C4-2B (cell line): ENCODE measurements at regions not wholly inside any gene's neighbourhood (a gene's known extent, or its start where the extent isn't known, plus 50 kb on each side); places are given as distances from the start of the nearest gene placed in this dataset.

ENCODE experiments used
- H3K27ac ChIP-seq: fragments of 450-650 bp; 2 replicates; pipeline ENCODE4 v1.5.1; 2017
- CTCF ChIP-seq: fragments of 450-650 bp; conservative IDR thresholded peaks from 2 replicates; pipeline ENCODE4 v1.5.1; 2017; ENCODE audit warnings: mild to moderate bottlenecking
- ZFX ChIP-seq: fragments of 450-650 bp; IDR thresholded peaks from 2 replicates; pipeline ENCODE4 v1.6.1; 2017

- TF ChIP-seq ZFX (no peak), CTCF (no peak)
- no peak overlapping the region for H3K27ac ChIP-seq
Observed at GRCh38 chr13:30143666-30144400, 163.5 kb downstream of the KATNAL1 start.

DNA sequence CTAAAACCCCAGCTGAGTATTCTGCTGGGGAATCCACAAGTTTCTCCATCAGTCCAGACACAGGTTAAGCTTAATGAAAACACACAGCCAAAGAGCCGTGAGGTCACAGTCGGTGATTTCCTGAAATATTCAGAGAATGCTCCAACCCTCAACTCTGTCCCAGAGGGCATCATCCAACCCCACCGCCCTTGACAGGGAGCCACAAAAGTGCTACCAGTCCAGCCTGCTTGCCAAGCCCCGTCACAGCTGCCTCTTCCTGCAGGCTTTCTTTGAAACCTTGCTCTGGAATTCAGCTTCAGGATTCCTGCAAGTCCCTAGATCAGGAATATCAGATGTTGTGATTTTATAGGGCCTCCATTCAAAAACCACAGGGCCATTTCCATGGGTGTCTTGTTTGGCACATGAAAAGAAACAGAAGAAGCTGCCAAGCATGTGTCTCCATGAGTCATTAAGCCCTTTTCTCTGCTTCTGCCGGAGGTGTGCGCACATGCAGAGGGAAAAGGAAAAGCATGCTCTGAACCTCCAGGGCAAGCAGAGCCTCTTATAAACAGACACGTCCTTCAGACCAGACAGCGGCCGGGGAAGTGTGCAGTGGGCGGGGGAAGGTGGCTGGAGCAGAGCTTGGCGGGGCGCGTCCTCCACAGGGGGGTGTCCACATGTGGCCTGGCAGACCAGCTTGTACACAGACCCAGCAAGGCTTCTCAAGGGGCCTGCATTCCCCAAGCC, 164.7 kb downstream of the KATNAL1 start:
- no peak overlapping the region for H3K27ac ChIP-seq
- TF ChIP-seq ZFX (no peak), CTCF (no peak)

GRCh38 chr13:30141775-30142485, 165.4 kb downstream of the KATNAL1 start:
- H3K27ac ChIP-seq: no peak overlapping the region
- TF ChIP-seq ZFX (no peak), CTCF (no peak)

- H3K27ac ChIP-seq: no peak overlapping the region
Observed at GRCh38 chr13:30140973-30141372, 166.4 kb downstream of the KATNAL1 start.

DNA sequence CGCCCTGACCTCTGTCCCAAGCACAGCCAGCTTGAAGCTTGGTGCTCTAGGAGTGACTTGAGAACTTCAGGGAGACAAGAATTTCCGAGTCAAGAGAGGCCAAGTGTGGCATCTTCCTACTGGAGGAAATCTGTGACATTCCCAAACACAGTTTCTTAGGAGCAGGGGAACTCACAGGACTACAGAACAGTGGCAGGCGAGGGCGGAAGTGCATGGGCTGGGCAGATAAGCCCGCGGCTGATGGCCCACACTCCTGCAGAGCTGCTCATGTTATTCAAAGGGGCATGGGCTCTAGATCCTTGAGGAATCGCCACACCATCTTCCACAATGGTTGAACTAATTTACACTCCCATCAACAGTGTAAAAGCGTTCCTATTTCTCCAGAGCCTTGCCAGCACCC, 168.8 kb downstream of the KATNAL1 start:
- no peak overlapping the region for H3K27ac ChIP-seq
- TF ChIP-seq ZFX: no peak
- no peak for TF ChIP-seq CTCF

More at GRCh38 chr13:30140973-30141372, 166.4 kb downstream of the KATNAL1 start:
- no peak for TF ChIP-seq ZFX
- no peak for TF ChIP-seq CTCF

- H3K27ac ChIP-seq: no peak overlapping the region
- TF ChIP-seq CTCF (no peak), ZFX (no peak)
Observed at GRCh38 chr13:30135868-30136267, 171.5 kb downstream of the KATNAL1 start.

GRCh38 chr13:30135351-30135750, 172.0 kb downstream of the KATNAL1 start:
- no peak overlapping the region for H3K27ac ChIP-seq
- no peak for TF ChIP-seq ZFX
- no peak for TF ChIP-seq CTCF
